D721Med (cell line): ENCODE measurements at regions not wholly inside any gene's neighbourhood (a gene's known extent, or its start where the extent isn't known, plus 50 kb on each side); places are given as distances from the start of the nearest gene placed in this dataset.

Source experiments
- DNase-seq: peaks from one replicate; pipeline ENCODE4 v3.0.0; 2011; ENCODE audit warnings: low spot score; ENCODE audit not compliant: insufficient read length
- FAIRE-seq: peaks from 2 replicates; lab custom pipeline; 2011; peaks lifted over from hg19 to GRCh38; lab: Jason Lieb, UNC
- TF ChIP-seq, protein P1 (sequence below): IDR thresholded peaks from 2 replicates; pipeline ENCODE4 v1.5.1; 2012; ENCODE audit warnings: mild to moderate bottlenecking, control low read depth; ENCODE audit not compliant: insufficient read depth; ENCODE audit errors: missing control alignments

DNA sequence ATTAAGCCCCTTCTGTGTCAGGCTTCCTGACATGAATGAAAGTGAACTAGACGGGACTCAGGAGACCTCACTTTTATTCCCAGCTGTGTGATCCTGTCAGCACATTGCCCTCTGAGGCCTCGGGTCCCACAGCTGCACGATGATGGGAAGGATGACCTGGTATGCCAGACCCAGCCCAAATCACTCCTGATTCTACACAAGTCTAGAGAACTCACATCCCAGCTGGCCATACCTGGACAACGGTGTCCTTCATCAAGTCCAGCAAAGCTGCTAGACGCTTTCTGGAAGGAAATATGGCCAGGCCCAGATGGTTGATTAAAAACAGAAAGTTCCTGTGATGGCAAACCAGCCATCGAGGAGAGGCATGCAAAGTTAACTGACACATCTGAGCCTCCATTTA is 118.0 kb upstream of the FSTL4 start:
- DNase-seq (no peak), FAIRE-seq (no peak)
- TF ChIP-seq, protein P1, sequence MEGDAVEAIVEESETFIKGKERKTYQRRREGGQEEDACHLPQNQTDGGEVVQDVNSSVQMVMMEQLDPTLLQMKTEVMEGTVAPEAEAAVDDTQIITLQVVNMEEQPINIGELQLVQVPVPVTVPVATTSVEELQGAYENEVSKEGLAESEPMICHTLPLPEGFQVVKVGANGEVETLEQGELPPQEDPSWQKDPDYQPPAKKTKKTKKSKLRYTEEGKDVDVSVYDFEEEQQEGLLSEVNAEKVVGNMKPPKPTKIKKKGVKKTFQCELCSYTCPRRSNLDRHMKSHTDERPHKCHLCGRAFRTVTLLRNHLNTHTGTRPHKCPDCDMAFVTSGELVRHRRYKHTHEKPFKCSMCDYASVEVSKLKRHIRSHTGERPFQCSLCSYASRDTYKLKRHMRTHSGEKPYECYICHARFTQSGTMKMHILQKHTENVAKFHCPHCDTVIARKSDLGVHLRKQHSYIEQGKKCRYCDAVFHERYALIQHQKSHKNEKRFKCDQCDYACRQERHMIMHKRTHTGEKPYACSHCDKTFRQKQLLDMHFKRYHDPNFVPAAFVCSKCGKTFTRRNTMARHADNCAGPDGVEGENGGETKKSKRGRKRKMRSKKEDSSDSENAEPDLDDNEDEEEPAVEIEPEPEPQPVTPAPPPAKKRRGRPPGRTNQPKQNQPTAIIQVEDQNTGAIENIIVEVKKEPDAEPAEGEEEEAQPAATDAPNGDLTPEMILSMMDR: no peak

DNA sequence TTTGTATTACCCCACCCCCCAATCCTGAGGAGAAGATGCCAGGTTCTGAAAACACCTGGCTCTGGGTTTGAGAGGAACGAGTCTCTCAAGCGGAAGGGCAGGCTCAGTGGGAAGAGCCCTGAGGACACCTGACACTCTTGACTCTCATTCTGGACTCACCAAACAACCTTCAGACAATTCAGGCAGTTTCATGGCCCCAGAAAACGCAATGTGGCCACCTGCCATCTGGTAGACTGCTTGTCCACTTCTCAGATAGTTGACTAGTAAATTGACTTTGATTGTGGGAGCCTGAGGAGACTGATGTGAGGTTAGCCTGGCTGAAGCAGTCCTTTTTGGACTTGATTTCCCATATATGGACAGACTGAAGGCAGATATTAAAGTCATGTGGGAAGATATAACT is 117.5 kb upstream of the FSTL4 start:
- DNase-seq: no peak
- FAIRE-seq: no peak
- TF ChIP-seq, protein P1: no peak

DNA sequence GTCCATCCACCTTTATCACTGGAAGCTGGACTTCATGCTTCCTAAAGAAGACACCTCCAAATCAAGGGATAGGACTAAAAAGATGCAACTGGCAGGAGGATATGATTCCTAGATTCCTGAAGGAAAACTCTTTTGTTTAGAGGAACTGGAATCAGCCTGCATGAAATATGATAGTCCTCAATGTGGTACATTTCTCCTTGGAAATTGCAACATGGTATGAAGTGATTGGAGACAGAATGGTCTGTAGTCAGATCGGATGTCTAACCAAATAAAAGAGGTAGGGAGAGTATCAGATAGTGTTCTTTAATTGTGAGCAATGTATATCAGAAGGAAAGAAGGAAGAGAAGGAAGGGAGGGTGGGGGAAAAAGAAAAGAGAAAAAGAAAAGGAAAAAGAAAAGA is 116.1 kb upstream of the FSTL4 start:
- DNase-seq (no peak), FAIRE-seq (no peak)

DNA sequence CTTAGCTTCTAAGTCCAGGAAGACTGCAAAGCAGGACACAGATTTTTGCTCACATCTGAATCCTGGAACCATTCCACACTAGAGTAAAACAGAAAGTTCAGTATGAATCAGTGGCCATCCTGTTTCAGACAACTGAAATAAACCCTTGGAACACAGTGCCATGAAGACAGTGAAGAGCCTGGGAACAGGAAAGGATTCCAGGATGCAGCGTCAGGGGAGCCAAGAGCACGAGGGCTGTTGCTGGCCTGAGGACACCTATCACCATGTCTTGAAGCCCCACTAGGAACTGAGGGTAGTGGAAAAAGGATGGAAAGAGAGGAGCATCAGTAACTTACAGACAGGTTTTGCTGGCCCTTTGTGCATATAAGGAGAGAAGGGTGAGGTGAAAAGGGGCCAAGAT is 115.3 kb upstream of the FSTL4 start:
- TF ChIP-seq, protein P1: no peak
- FAIRE-seq (no peak), DNase-seq (no peak)

More for the DNA sequence above, 116.1 kb upstream of the FSTL4 start:
- TF ChIP-seq, protein P1: no peak

DNA sequence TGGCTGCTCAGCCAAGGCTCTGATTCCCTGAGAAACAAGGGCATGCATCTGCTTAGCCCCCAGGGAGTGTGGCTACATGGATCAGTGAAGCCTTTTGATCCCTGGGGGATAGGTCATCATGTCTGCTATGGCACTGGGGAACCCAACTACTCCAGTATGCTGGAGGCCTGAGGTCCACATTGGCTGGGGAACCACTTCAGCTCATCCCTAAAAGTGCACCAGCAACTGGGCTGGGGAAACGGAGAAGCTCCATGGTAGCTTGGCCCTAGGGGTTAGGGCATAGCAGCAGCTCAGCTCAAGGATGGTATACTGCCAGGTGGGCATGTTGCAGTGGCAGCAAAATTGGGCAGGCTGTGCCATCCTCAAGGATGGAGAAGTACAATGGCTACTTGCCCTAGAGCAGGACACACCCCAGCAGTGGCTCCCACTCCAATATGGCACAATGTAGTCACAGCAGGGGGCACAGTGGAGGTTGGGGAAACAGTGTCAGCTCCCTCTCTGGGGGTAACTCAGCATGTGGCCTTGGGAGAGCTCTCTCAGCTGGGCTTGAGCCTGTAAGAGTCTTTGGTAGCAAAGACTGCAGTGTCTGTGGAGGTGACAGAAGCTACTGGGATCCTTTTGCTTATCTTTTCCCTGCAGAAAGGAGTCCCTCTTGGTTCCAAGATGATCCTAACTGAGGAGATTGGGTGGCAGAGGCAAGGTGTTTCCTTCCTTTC is 111.5 kb upstream of the FSTL4 start:
- DNase-seq (no peak), FAIRE-seq (no peak)
- TF ChIP-seq, protein P1: no peak

DNA sequence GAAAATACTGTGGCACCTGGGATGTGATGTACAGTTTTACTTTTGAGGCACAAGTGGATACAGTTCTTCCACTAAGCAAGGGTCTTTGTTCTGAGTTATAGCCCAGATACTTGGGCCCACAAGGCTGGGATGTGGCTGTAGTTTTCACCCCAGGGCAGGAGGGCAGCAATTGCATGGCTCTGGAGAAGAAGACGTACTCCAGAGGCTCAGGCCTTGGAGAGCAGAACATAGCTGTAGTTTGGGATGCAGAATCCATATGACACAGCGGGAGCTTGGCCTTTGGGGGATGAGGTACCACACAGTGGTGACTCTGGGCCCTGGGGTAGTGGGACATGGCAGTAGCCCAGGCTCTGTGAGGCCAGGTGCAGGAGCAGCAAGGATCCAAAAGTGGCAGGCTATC is 110.8 kb upstream of the FSTL4 start:
- no peak for FAIRE-seq
- no peak for DNase-seq
- TF ChIP-seq, protein P1: no peak

DNA sequence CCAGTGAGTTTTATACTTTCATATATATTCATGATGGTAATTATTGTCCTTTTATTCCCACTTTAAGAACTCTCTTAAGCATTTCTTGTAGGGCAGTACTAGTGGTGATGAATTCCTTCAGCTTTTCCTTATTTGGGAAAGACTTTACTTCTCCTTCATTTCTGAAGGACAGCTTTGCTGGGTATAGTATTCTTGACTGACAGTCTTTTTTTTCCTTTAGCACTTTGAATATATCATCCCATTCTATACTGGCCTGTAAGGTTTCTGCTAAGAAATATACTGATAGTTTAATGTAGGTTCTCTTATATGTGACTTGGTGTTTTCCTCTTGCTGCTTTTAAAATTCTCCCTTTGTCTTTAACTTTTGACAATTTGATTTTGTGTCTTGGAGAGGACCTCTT is 109.0 kb upstream of the FSTL4 start:
- DNase-seq (no peak), FAIRE-seq (no peak)
- TF ChIP-seq, protein P1: no peak
